Panc1 (cell line): ENCODE measurements at regions not wholly inside any gene's neighbourhood (a gene's known extent, or its start where the extent isn't known, plus 50 kb on each side); places are given as distances from the start of the nearest gene placed in this dataset.

Experiments used
- POLR2AphosphoS5 ChIP-seq: IDR thresholded peaks from 2 replicates; pipeline ENCODE4 v1.6.1; 2012; ENCODE audit warnings: mild to moderate bottlenecking, low read depth, low read length, moderate library complexity
- TF ChIP-seq, protein P1 (sequence below): fragments of 450-650 bp; IDR thresholded peaks from 2 replicates; pipeline ENCODE4 v1.5.1; 2017; ENCODE audit warnings: mild to moderate bottlenecking

DNA sequence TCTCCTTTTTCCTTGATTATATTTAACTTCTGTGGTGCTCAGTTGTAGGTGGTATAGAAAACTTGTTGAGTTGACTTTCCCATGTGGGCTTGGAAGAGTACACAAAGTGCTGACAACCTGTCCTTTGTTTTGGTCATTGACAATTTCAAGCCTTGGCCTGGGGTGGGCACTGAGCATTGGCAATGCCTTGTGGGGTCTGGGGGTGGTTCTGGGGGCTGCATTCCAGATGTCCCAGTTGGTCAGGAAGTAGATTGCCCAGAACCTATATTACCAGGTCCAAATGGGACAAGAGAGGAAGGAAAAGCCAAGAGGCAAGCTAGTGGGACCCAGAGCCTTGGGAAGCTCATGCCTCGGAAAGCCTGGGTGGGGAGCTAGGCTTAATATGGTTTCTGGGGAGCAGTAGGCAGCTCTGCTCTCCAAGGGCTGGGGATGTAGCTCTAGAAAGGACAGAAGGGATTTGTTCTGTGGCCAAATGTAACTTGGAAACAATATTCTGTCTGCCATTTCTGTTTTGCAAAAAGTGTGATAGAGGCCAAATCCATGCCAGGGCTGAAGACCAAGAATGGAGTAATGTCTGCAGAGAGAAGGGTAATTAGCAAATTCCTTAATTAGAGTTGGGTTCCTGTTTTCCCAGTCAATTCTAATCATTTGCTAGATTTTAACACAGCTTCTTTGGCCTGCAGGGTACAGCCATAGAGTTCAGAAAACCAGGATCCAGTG lies 87.4 kb downstream of the SLC4A3 start:
- TF ChIP-seq, protein P1, sequence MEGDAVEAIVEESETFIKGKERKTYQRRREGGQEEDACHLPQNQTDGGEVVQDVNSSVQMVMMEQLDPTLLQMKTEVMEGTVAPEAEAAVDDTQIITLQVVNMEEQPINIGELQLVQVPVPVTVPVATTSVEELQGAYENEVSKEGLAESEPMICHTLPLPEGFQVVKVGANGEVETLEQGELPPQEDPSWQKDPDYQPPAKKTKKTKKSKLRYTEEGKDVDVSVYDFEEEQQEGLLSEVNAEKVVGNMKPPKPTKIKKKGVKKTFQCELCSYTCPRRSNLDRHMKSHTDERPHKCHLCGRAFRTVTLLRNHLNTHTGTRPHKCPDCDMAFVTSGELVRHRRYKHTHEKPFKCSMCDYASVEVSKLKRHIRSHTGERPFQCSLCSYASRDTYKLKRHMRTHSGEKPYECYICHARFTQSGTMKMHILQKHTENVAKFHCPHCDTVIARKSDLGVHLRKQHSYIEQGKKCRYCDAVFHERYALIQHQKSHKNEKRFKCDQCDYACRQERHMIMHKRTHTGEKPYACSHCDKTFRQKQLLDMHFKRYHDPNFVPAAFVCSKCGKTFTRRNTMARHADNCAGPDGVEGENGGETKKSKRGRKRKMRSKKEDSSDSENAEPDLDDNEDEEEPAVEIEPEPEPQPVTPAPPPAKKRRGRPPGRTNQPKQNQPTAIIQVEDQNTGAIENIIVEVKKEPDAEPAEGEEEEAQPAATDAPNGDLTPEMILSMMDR = no peak
- no peak for TF ChIP-seq POLR2AphosphoS5
